22Rv1 (cell line): ENCODE measurements at regions not wholly inside any gene's neighbourhood (a gene's known extent, or its start where the extent isn't known, plus 50 kb on each side); places are given as distances from the start of the nearest gene placed in this dataset.

Source experiments
- ZFX ChIP-seq: fragments of 450-650 bp; IDR thresholded peaks from 2 replicates; pipeline ENCODE4 v1.6.1; 2017; ENCODE audit warnings: antibody characterized with exemption, borderline replicate concordance
- TF ChIP-seq, protein P1 (sequence below): fragments of 450-650 bp; IDR thresholded peaks from 2 replicates; pipeline ENCODE4 v1.5.1; 2017; ENCODE audit warnings: mild to moderate bottlenecking

DNA sequence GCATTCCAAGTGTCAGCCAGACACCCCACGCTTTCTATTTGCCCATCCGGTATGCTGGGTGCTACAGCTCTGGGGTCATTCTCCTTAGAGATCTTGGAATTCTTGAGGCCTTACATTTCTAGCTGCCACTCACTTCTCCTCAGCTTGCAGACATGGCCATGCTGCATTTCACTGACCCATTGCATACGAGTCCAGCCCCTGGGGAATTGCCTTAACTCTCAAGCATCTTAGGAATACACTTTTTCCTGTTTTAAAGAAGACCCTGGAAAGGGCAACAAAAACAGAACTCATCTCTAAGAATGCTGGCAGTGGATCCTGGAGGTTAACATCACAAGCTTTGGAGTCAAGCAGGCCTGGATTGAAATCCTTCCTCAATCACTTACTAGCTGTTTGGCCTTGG lies 122.0 kb upstream of the LNX1 start:
- TF ChIP-seq, protein P1, sequence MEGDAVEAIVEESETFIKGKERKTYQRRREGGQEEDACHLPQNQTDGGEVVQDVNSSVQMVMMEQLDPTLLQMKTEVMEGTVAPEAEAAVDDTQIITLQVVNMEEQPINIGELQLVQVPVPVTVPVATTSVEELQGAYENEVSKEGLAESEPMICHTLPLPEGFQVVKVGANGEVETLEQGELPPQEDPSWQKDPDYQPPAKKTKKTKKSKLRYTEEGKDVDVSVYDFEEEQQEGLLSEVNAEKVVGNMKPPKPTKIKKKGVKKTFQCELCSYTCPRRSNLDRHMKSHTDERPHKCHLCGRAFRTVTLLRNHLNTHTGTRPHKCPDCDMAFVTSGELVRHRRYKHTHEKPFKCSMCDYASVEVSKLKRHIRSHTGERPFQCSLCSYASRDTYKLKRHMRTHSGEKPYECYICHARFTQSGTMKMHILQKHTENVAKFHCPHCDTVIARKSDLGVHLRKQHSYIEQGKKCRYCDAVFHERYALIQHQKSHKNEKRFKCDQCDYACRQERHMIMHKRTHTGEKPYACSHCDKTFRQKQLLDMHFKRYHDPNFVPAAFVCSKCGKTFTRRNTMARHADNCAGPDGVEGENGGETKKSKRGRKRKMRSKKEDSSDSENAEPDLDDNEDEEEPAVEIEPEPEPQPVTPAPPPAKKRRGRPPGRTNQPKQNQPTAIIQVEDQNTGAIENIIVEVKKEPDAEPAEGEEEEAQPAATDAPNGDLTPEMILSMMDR = no peak
- TF ChIP-seq ZFX = no peak
